ENCODE measurements at regions not wholly inside any gene's neighbourhood (a gene's known extent, or its start where the extent isn't known, plus 50 kb on each side); places are given as distances from the start of the nearest gene placed in this dataset.

- DNase-seq: no peak
Measured at GRCh38 chr14:97838986-97839385, 1041.8 kb downstream of the VRK1 start.

- no peak for DNase-seq
Measured at GRCh38 chr14:97840159-97840558, 1043.0 kb downstream of the VRK1 start.

- no peak for DNase-seq
Measured at GRCh38 chr14:97841762-97842161, 1044.6 kb downstream of the VRK1 start.

- no peak for DNase-seq
Measured at GRCh38 chr14:97843066-97843465, 1045.9 kb downstream of the VRK1 start.

- DNase-seq: no peak
Measured at GRCh38 chr14:97844042-97844441, 1046.9 kb downstream of the VRK1 start.

- no peak for DNase-seq
Measured at GRCh38 chr14:97846156-97846555, 1049.0 kb downstream of the VRK1 start.

- DNase-seq: peak; percentile 70
Measured at GRCh38 chr14:97848317-97848980, 1051.3 kb downstream of the VRK1 start.

GRCh38 chr14:97850466-97850865 lies 1053.3 kb downstream of the VRK1 start:
- no peak for DNase-seq

GRCh38 chr14:97850886-97851285 lies 1053.7 kb downstream of the VRK1 start:
- no peak for DNase-seq

GRCh38 chr14:97851428-97851995 lies 1054.3 kb downstream of the VRK1 start:
- DNase-seq: peak; percentile 23

- no peak for DNase-seq
Measured at GRCh38 chr14:97854918-97855317, 1057.7 kb downstream of the VRK1 start.

- DNase-seq: no peak
Measured at GRCh38 chr14:97866195-97866594, 1069.0 kb downstream of the VRK1 start.

GRCh38 chr14:97866664-97867063 lies 1069.5 kb downstream of the VRK1 start:
- no peak for DNase-seq

GRCh38 chr14:97873291-97873690 lies 1076.1 kb downstream of the VRK1 start:
- DNase-seq: no peak

GRCh38 chr14:97874394-97874793 lies 1077.2 kb downstream of the VRK1 start:
- no peak for DNase-seq

GRCh38 chr14:97878206-97878605 lies 1081.0 kb downstream of the VRK1 start:
- no peak for DNase-seq

- DNase-seq: no peak
Measured at GRCh38 chr14:97878727-97879126, 1081.5 kb downstream of the VRK1 start.

- no peak for DNase-seq
Measured at GRCh38 chr14:97887690-97888089, 1090.5 kb downstream of the VRK1 start.

- DNase-seq: no peak
Measured at GRCh38 chr14:97888331-97888730, 1091.1 kb downstream of the VRK1 start.

- no peak for DNase-seq
Measured at GRCh38 chr14:97891515-97891914, 1094.3 kb downstream of the VRK1 start.

GRCh38 chr14:97894552-97894951 lies 1097.4 kb downstream of the VRK1 start:
- no peak for DNase-seq

GRCh38 chr14:97900196-97900854 lies 1103.1 kb downstream of the VRK1 start:
- DNase-seq: no peak

- DNase-seq: no peak
Measured at GRCh38 chr14:97902630-97903029, 1105.4 kb downstream of the VRK1 start.

- no peak for DNase-seq
Measured at GRCh38 chr14:97903821-97904220, 1106.6 kb downstream of the VRK1 start.

- no peak for DNase-seq
Measured at GRCh38 chr14:97912217-97912616, 1115.0 kb downstream of the VRK1 start.
